Neutrophil (primary cell): ENCODE measurements at regions not wholly inside any gene's neighbourhood (a gene's known extent, or its start where the extent isn't known, plus 50 kb on each side); places are given as distances from the start of the nearest gene placed in this dataset.
"Not testable (repeated sequence)": the region's sequence is repeated elsewhere in the genome, so short reads cannot be mapped to it uniquely, and the experiment has no call there.

Source experiments
- H3K27ac ChIP-seq: fragments of 200-600 bp; sonication (generic); 2 replicates; pipeline ENCODE4 v1.5.1; 2016; ENCODE audit warnings: mild to moderate bottlenecking, moderate library complexity
- H3K27me3 ChIP-seq: fragments of 200-600 bp; sonication (generic); 2 replicates; pipeline ENCODE4 v1.6.0; 2016; ENCODE audit warnings: mild to moderate bottlenecking
- H3K36me3 ChIP-seq: fragments of 200-600 bp; sonication (generic); 2 replicates; pipeline ENCODE4 v1.5.1; 2017
- H3K4me1 ChIP-seq, 2 experiments: fragments of 200-600 bp in 1 of 2; sonication (generic) in 1 of 2; 1 replicate in 1 of 2; 2 replicates in 1 of 2; pipeline versions ENCODE4 v1.5.1 to v1.6.1; 2013 to 2016; ENCODE audit warnings: low read depth in 1 of 2, low read length in 1 of 2, mild to moderate bottlenecking in 1 of 2, moderate library complexity in 1 of 2; ENCODE audit not compliant: control insufficient read depth in 1 of 2, insufficient read depth in 1 of 2
- H3K4me3 ChIP-seq, 2 experiments: fragments of 200-600 bp in 1 of 2; sonication (generic) in 1 of 2; 1 replicate in 1 of 2; 2 replicates in 1 of 2; pipeline ENCODE4 v1.5.1; 2013 to 2016; ENCODE audit warnings: low read depth in 1 of 2, low read length in 1 of 2, mild to moderate bottlenecking in 1 of 2, moderate library complexity in 1 of 2
- H3K9me3 ChIP-seq: fragments of 200-600 bp; sonication (generic); 2 replicates; pipeline ENCODE4 v1.5.1; 2016
- TF ChIP-seq, protein P1 (sequence below): fragments of 200-600 bp; sonication (generic); IDR thresholded peaks from 2 replicates; pipeline ENCODE4 v1.5.1; 2016; ENCODE audit warnings: antibody characterized with exemption

DNA sequence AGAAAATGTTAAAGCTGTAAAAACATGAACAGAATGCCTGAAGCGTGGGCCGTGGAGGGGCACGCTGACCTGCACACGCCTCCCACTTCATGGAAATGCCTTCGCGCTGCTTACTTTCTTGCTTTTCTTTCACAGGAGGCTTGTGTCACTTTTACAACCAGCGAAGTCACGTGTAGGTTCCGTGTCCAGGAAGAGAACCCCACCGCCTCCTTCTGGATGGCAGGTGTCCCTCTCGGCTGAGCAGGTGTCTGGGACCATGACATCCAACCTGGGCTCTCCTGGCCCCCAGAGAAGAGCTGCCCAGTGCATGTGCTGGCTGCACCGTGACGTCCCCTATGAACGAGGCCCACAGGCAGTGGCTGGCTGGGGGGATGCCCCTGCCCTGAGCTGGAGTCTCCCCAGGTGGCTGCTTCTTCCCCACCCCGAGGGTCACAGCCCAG lies 345.0 kb upstream of the SFSWAP start:
- TF ChIP-seq, protein P1, sequence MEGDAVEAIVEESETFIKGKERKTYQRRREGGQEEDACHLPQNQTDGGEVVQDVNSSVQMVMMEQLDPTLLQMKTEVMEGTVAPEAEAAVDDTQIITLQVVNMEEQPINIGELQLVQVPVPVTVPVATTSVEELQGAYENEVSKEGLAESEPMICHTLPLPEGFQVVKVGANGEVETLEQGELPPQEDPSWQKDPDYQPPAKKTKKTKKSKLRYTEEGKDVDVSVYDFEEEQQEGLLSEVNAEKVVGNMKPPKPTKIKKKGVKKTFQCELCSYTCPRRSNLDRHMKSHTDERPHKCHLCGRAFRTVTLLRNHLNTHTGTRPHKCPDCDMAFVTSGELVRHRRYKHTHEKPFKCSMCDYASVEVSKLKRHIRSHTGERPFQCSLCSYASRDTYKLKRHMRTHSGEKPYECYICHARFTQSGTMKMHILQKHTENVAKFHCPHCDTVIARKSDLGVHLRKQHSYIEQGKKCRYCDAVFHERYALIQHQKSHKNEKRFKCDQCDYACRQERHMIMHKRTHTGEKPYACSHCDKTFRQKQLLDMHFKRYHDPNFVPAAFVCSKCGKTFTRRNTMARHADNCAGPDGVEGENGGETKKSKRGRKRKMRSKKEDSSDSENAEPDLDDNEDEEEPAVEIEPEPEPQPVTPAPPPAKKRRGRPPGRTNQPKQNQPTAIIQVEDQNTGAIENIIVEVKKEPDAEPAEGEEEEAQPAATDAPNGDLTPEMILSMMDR: no peak
- no peaks in the 10 kb centered on the region for H3K4me1 ChIP-seq
- no peaks in the 10 kb centered on the region for H3K36me3 ChIP-seq
- peaks cover 8% of the 10 kb centered on the region for H3K27me3 ChIP-seq
- H3K27ac ChIP-seq: no peak overlapping the region
- H3K4me3 ChIP-seq: no peak overlapping the region
- no peaks in the 10 kb centered on the region for H3K9me3 ChIP-seq

DNA sequence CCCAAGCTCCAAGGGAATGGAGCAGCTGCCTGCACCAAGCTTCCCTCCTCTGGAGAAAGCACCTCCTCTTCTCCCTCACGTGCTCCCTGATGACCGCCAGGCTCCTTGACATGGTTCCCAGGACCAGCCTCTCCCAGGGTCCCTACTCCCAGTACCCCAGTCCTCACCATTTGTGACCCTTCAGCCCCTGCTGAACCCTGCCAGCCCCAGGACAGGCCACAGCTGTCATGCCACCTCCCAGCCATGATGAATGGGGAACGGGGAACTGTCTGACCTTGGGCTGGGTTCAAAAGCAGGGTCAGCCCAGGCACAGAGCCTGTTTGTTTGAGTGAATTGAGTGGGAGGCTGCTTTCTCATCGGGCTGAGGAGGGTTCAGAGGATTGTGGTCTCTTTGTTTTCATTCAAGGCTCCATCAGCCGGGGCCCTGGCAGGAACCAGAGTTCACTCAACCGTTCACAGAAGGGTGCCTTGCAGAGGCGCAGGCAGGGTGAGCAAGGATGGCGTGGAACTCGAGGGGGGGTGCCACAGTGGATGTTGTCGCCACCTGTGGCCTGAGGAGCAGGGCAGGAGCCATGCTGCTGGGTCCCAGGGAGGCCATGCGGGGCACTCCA lies 344.5 kb upstream of the SFSWAP start:
- Histone ChIP-seq H3K4me3 (no peak overlapping the region), H3K9me3 (no peaks in the 10 kb centered on the region), H3K36me3 (no peaks in the 10 kb centered on the region), H3K27ac (no peak overlapping the region), H3K4me1 (no peaks in the 10 kb centered on the region), H3K27me3 (peaks cover 2% of the 10 kb centered on the region)
- TF ChIP-seq, protein P1: no peak

DNA sequence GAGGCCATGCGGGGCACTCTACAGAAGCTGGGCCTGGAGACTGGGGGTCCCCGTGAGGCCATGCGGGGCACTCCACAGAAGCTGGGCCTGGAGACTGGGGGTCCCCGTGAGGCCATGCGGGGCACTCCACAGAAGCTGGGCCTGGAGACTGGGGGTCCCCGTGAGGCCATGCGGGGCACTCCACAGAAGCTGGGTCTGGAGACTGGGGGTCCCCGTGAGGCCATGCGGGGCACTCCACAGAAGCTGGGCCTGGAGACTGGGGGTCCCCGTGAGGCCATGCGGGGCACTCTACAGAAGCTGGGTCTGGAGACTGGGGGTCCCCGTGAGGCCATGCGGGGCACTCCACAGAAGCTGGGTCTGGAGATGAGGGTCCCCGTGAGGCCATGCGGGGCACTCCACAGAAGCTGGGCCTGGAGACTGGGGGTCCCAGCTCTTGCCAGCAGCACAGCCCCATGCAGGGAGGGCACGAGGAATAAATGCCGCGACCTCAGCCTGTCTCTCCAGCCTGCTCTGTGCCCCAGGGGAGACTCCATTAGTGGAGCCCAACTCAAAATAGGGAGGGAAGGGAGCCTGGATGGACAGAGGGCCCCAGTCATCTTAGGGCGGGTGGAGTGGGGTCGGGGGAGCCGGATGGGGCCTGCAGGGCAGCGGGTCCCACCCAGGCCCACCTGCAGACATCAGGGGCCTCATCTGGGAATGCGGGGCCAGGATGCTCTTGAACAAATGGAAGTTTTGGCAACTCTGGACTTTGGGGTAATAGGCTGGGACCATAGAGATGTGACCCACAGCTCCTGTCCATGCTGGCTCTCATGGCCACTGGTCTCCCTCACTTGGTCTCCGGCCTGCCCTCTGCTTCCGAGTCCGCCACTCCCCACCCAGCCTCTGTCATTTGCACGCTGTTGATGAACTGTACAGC lies 343.6 kb upstream of the SFSWAP start:
- H3K27me3 ChIP-seq, H3K4me3 ChIP-seq, H3K36me3 ChIP-seq, H3K9me3 ChIP-seq, H3K4me1 ChIP-seq, H3K27ac ChIP-seq: not testable (repeated sequence)

DNA sequence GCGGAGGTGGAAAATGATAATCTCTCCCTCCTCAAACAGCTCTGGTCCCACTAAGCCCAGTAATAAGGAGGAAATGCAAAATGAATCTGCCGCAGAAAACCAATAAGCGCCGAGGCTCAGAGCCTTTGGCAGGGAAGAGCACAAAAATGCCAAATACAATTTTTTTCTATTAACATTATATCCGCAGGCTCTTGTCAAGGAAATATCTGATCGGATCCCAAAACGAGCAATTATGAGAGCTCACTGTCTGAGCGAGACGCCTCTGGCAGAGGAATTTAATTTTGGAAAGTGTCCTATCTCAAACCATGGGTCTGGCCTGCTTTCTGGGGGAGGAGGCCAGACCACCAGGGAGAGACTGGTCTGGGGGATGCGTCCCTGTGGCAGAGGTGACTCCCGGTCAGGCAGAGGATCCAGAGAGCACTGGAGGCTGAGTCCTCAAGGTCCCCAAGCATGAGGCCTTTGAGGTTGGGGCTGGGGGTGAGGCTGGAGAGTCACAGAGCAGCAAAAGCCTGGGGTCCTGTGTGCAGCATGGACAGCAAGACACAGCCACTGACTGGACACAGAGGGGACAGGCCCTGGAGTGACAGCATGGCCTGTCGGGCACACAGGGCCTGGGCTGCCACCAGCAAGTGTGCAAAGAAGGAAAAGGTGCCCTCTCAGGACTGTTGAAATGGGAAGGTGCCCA lies 342.8 kb upstream of the SFSWAP start:
- H3K36me3 ChIP-seq: no peaks in the 10 kb centered on the region
- TF ChIP-seq, protein P1: no peak
- H3K4me1 ChIP-seq: no peaks in the 10 kb centered on the region
- H3K4me3 ChIP-seq: no peak overlapping the region
- H3K27ac ChIP-seq: no peak overlapping the region
- H3K27me3 ChIP-seq: no peaks in the 10 kb centered on the region
- H3K9me3 ChIP-seq: no peaks in the 10 kb centered on the region

DNA sequence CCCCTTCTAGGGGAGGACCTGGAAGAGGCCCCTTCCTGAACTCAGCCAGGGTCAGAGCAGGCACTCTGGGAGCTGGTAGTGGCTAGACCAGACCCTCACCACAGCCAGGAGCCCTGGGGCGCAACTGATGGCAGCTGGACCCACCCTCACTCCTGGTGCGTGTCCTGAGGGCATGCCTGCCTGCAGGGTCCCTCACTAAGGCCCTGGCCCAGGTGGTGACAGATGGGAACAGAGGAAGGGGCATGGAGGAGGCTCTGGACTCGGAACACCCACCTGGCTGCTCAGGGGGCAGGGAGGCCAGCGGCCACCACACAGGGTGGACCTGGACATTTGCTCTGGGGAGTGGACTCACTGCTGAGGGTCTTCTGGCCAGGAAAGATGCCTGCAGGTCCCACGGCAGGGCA lies 342.2 kb upstream of the SFSWAP start:
- H3K4me1 ChIP-seq: no peaks in the 10 kb centered on the region
- no peaks in the 10 kb centered on the region for H3K36me3 ChIP-seq
- H3K9me3 ChIP-seq: no peaks in the 10 kb centered on the region
- H3K27ac ChIP-seq: no peak overlapping the region
- no peaks in the 10 kb centered on the region for H3K27me3 ChIP-seq
- no peak overlapping the region for H3K4me3 ChIP-seq
- TF ChIP-seq, protein P1: no peak
